H7 (cell line): ENCODE measurements at regions not wholly inside any gene's neighbourhood (a gene's known extent, or its start where the extent isn't known, plus 50 kb on each side); places are given as distances from the start of the nearest gene placed in this dataset.

Source experiments
- DNase-seq: peaks from one replicate; pipeline ENCODE4 v3.0.0; 2012
- H3K27me3 ChIP-seq: 2 replicates; pipeline ENCODE4 v1.6.0; 2011; ENCODE audit warnings: mild to moderate bottlenecking, low read length; ENCODE audit not compliant: control insufficient read depth, insufficient read depth
- H3K36me3 ChIP-seq: replicated peaks from 2 replicates; pipeline ENCODE4 v1.5.1; 2011; ENCODE audit warnings: low read length; ENCODE audit not compliant: control insufficient read depth, insufficient read depth
- H3K4me3 ChIP-seq: 2 replicates; pipeline ENCODE4 v1.5.1; 2011; ENCODE audit warnings: low read depth, mild to moderate bottlenecking, control low read depth, low read length, moderate library complexity; ENCODE audit not compliant: insufficient read depth

GRCh38 chr16:65958086-65958485, 408.4 kb upstream of the CDH5 start:
- DNase-seq = no peak
- H3K36me3 ChIP-seq = no peaks in the 10 kb centered on the region
- H3K27me3 ChIP-seq = no peaks in the 10 kb centered on the region
- H3K4me3 ChIP-seq = no peak overlapping the region

DNA sequence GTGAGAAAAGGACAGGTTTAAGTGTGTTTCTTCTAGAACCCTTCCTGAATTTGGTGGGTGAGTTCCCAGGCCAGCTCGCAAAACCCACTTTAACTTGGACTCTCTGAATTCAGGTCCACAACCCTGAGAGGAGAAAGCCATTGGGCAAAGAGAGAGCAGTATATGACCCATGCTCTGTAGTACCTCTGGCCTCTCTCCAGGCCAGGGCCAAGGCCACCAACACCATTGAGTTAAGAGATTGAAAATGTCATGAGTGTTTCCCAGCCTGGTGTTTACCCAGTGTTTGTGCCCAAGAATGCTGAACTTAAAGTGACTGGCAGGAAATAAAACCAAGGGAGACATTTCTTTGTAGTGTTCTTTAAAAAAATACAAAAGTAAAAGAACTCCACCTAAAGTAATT, 410.4 kb upstream of the CDH5 start:
- DNase-seq = no peak
- H3K4me3 ChIP-seq = no peak overlapping the region
- no peaks in the 10 kb centered on the region for H3K27me3 ChIP-seq
- no peaks in the 10 kb centered on the region for H3K36me3 ChIP-seq

DNA sequence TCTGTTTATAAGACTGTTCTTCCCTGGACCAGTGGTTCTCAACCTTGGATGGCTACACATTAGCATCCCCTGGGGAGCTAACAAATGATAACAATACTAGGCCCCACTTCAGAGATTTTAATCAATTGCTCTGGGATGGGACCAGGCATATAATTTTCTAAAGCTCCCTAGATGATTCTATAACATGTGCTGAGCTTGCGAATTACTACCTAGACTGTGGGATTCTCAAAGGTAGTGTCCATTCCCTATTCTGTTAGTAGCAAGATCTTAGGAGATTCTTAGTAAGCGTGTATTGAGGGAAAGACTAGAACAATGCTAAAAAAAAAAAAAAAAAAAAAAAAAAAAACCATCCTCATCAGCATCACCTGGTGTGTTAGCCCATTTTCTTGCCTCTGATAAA, 412.0 kb upstream of the CDH5 start:
- no peak for DNase-seq
- no peaks in the 10 kb centered on the region for H3K36me3 ChIP-seq
- H3K4me3 ChIP-seq = no peak overlapping the region
- H3K27me3 ChIP-seq = no peaks in the 10 kb centered on the region

DNA sequence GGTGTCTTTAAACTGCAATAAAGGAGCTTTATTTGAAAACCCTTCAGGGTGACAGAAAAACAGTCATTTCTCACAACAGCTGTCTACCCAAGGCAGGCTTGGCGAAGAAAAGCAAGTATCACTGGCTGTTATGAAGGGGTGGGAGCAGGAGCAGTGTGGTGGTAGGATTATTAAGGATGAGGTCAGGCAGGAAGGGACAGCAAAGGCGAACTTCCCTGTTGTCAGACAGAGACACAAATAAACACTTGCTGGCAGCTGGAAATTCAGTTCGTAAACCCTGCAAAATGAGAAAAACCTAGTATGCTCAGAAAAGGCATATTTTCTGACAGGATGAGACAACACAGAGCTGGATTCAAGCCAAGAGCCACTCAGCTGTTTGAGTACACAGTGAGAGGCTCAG, 416.3 kb upstream of the CDH5 start:
- DNase-seq = no peak
- no peaks in the 10 kb centered on the region for H3K27me3 ChIP-seq
- H3K4me3 ChIP-seq = no peak overlapping the region
- no peaks in the 10 kb centered on the region for H3K36me3 ChIP-seq

DNA sequence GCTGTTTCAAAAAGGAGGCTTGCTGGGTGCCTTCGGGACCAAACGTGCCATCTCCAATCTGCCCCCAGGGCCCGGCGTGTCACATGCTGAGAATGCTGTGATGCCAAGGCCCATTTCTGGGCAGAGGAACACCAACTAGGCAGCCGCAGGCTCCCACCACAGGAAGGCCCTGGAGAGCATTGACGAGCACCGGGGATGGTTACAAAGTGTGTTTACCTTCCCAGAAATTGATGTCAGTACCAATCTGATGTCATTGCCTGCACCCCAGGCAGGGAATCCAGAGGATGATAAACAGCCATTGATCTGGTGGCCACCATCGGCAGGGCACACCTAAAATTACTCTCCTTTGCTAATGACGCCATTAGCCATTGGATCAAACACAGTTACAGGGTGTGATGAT, 418.1 kb upstream of the CDH5 start:
- Histone ChIP-seq H3K4me3 (no peak overlapping the region), H3K36me3 (no peaks in the 10 kb centered on the region), H3K27me3 (no peaks in the 10 kb centered on the region)
- DNase-seq = no peak

DNA sequence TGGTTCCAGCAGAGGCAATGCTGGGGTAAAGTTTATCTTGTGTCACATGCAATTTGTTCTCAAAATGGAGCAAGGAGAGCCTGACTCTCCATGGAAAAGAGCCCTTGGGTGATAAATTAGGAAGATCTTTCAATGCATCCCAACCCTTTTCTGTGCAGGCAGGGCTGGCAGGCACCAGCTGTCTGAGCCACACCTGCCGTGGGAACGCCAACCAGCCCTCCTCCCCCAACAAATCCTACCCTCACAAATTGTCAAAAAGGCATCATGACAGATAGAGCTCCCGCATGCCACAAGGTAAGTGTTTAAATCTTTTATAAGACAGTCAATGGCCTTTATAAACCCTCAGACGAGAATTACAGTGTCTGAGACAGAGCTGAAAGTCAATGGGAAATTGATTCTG, 418.5 kb upstream of the CDH5 start:
- no peak for DNase-seq
- no peaks in the 10 kb centered on the region for H3K27me3 ChIP-seq
- no peaks in the 10 kb centered on the region for H3K36me3 ChIP-seq
- no peak overlapping the region for H3K4me3 ChIP-seq

DNA sequence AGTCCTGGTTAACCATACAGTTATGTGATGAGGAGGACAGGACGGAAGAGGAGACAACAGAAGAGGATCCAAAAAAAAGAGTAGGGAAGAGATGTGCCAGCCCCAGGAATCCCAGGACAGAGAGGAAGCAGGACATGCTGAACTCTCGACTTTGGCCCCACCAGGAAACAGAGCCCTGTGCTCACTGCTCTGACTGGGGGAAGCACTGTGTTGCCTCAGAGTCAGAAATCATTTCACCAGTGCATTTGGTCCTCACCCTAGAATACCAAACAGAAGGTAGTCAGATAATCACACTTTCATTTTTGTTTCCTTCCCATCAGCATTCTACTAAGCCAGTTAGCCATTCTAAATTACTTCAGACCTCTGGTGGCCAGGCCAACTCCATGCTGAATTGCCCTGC, 421.0 kb upstream of the CDH5 start:
- Histone ChIP-seq H3K27me3 (no peaks in the 10 kb centered on the region), H3K36me3 (no peaks in the 10 kb centered on the region)

GRCh38 chr16:65944361-65944760, 422.1 kb upstream of the CDH5 start:
- H3K27me3 ChIP-seq = no peaks in the 10 kb centered on the region
- no peak overlapping the region for H3K4me3 ChIP-seq
- H3K36me3 ChIP-seq = no peaks in the 10 kb centered on the region
- DNase-seq = no peak

More for the DNA sequence above, 421.0 kb upstream of the CDH5 start:
- H3K4me3 ChIP-seq = no peak overlapping the region
- DNase-seq = no peak

DNA sequence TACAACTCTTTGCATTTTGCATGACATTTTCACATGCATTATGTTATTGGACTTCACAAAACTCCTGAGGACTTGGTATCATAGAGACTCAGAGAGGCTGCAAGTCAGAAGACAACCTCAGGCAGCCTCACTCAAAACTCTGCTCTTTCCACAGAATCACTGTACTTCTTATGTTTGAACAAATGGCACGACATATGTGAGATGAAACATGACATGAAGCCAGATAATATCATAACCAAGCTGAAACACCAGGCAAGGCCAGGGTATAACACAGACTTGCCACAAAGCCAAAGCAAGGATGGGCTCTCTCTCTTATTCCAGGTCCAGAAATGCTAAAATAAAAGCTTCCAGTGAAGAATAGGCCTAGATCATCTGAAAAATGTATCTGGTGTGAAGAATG, 425.8 kb upstream of the CDH5 start:
- Histone ChIP-seq H3K36me3 (no peaks in the 10 kb centered on the region), H3K4me3 (no peak overlapping the region), H3K27me3 (no peaks in the 10 kb centered on the region)
- DNase-seq = no peak

DNA sequence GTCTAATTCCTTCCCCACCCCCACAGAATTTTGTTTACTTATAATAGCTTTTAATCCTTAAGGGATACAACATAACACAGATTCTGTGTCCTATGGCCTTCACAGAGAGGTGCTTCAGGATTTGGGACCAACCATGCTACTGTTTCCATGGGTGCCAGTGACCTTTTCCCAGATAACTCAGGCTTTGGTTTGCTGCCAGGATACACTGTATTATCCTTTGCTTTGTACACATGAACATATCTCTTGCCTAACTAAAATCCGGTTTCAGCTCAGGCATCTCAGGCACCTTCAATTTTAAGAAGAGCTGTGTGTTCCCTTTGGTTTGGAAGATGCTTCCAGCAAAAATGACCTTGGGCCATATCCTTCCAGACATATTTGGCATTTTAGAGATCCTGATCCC, 428.4 kb upstream of the CDH5 start:
- Histone ChIP-seq H3K27me3 (no peaks in the 10 kb centered on the region), H3K4me3 (no peak overlapping the region), H3K36me3 (no peaks in the 10 kb centered on the region)
- no peak for DNase-seq

GRCh38 chr16:65937455-65937854, 429.0 kb upstream of the CDH5 start:
- H3K4me3 ChIP-seq = no peak overlapping the region
- no peaks in the 10 kb centered on the region for H3K36me3 ChIP-seq
- H3K27me3 ChIP-seq = no peaks in the 10 kb centered on the region
- DNase-seq = no peak

GRCh38 chr16:65936096-65936495, 430.4 kb upstream of the CDH5 start:
- Histone ChIP-seq H3K4me3 (no peak overlapping the region), H3K27me3 (no peaks in the 10 kb centered on the region), H3K36me3 (no peaks in the 10 kb centered on the region)
- no peak for DNase-seq

GRCh38 chr16:65934443-65934842, 432.0 kb upstream of the CDH5 start:
- H3K27me3 ChIP-seq = no peaks in the 10 kb centered on the region
- no peak overlapping the region for H3K4me3 ChIP-seq
- no peak for DNase-seq
- no peaks in the 10 kb centered on the region for H3K36me3 ChIP-seq

DNA sequence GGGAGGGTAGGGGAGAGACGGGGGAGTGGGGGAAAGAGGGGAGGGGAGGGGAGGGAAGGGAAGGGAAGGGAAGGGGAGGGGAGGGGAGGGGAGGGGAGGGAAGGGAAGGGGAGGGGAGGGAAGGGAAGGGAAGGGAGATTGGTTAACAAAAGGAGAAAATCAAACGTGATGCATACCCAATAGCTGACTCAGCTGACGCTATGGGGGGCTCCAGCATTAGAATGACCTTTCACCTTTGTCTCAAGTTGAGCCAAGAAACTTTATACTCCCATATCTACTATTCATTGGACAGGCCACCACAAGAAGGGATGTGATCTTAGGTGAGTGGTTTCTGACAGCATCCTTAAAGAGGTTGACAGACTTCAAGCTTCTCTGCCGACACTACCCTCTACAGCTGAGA, 432.8 kb upstream of the CDH5 start:
- Histone ChIP-seq H3K36me3 (no peaks in the 10 kb centered on the region), H3K27me3 (no peaks in the 10 kb centered on the region), H3K4me3 (no peak overlapping the region)
- DNase-seq = no peak

GRCh38 chr16:65932350-65933072, 434.0 kb upstream of the CDH5 start:
- no peak for DNase-seq
- no peaks in the 10 kb centered on the region for H3K36me3 ChIP-seq
- H3K27me3 ChIP-seq = no peaks in the 10 kb centered on the region
- H3K4me3 ChIP-seq = no peak overlapping the region

- DNase-seq = no peak
- Histone ChIP-seq H3K27me3 (no peaks in the 10 kb centered on the region), H3K4me3 (no peak overlapping the region), H3K36me3 (no peaks in the 10 kb centered on the region)
Measured at GRCh38 chr16:65922923-65923322, 443.6 kb upstream of the CDH5 start.
